Mesendoderm (in vitro differentiated cells): ENCODE measurements at regions not wholly inside any gene's neighbourhood (a gene's known extent, or its start where the extent isn't known, plus 50 kb on each side); places are given as distances from the start of the nearest gene placed in this dataset.

Experiments
- DNase-seq: peaks from one replicate; pipeline ENCODE4 v3.0.0; 2013
- H2AK5ac ChIP-seq: 2 replicates; pipeline ENCODE4 v1.6.1; 2013; ENCODE audit warnings: low read length, inconsistent platforms
- H2BK120ac ChIP-seq: 2 replicates; pipeline ENCODE4 v1.6.1; 2013; ENCODE audit warnings: low read depth, mild to moderate bottlenecking, low read length, moderate library complexity, mixed read lengths
- H2BK15ac ChIP-seq: replicated peaks from 2 replicates; pipeline ENCODE4 v1.6.1; 2013; ENCODE audit warnings: low read depth, mild to moderate bottlenecking, moderate library complexity
- H2BK5ac ChIP-seq: 2 replicates; pipeline ENCODE4 v1.6.1; 2013; ENCODE audit warnings: low read length, inconsistent platforms
- H3K18ac ChIP-seq: 2 replicates; pipeline ENCODE4 v1.6.1; 2013; ENCODE audit warnings: mild to moderate bottlenecking, low read length, mixed read lengths
- H3K23ac ChIP-seq: one replicate; pipeline ENCODE4 v1.6.1; 2013; ENCODE audit warnings: low read length
- H3K27ac ChIP-seq: 2 replicates; pipeline ENCODE4 v1.5.1; 2013; ENCODE audit warnings: low read depth, mild to moderate bottlenecking, inconsistent platforms, low read length, moderate library complexity
- H3K27me3 ChIP-seq: 2 replicates; pipeline ENCODE4 v1.6.1; 2013; ENCODE audit warnings: low read length, control low read depth, mild to moderate bottlenecking, inconsistent platforms; ENCODE audit not compliant: insufficient read depth, poor library complexity
- H3K36me3 ChIP-seq: 2 replicates; pipeline ENCODE4 v1.6.1; 2013; ENCODE audit warnings: low read length, inconsistent platforms; ENCODE audit not compliant: control insufficient read depth, insufficient read depth
- H3K4ac ChIP-seq: one replicate; pipeline ENCODE4 v1.6.1; 2013; ENCODE audit warnings: low read depth, mild to moderate bottlenecking, low read length, moderate library complexity
- H3K4me1 ChIP-seq: 2 replicates; pipeline ENCODE4 v1.6.1; 2013; ENCODE audit warnings: low read depth, low read length, inconsistent platforms; ENCODE audit not compliant: control insufficient read depth
- H3K4me2 ChIP-seq: 2 replicates; pipeline ENCODE4 v1.6.1; 2013; ENCODE audit warnings: low read length
- H3K4me3 ChIP-seq: 2 replicates; pipeline ENCODE4 v1.5.1; 2013; ENCODE audit warnings: mild to moderate bottlenecking, low read length
- H3K56ac ChIP-seq: one replicate; pipeline ENCODE4 v1.6.1; 2013; ENCODE audit warnings: low read length
- H3K79me1 ChIP-seq: 2 replicates; pipeline ENCODE4 v1.6.1; 2013; ENCODE audit warnings: low read length, inconsistent platforms
- H3K79me2 ChIP-seq: 2 replicates; pipeline ENCODE4 v1.6.1; 2013; ENCODE audit warnings: mild to moderate bottlenecking, low read length; ENCODE audit not compliant: control insufficient read depth, insufficient read depth
- H3K9ac ChIP-seq: 2 replicates; pipeline ENCODE4 v1.6.1; 2013; ENCODE audit warnings: low read length, inconsistent platforms
- H4K5ac ChIP-seq: one replicate; pipeline ENCODE4 v1.6.1; 2013; ENCODE audit warnings: low read length
- H4K8ac ChIP-seq: one replicate; pipeline ENCODE4 v1.6.1; 2013; ENCODE audit warnings: low read depth, mild to moderate bottlenecking, control low read depth, low read length, moderate library complexity
- WGBS: extraction: QIAGEN DNeasy Blood & Tissue Kit; methylation state at CpG from one replicate; pipeline ENCODE4 v1.1.7; 2013; ENCODE audit warnings: low lambda C conversion rate, missing lambda C conversion rate; ENCODE audit not compliant: insufficient coverage; ENCODE audit errors: extremely low coverage; 5-methylcytosine and 5-hydroxymethylcytosine counted together

- H3K4me3 ChIP-seq: no peak overlapping the region
- no CpG with 5 or more reads among the region's 8 CpGs for WGBS
Observed at GRCh38 chr14:22469538-22470303, 119.3 kb downstream of the DAD1 start.

GRCh38 chr14:22468830-22469229 lies 120.2 kb downstream of the DAD1 start:
- Histone ChIP-seq H2BK120ac (no peak overlapping the region), H4K8ac (no peak overlapping the region), H2BK15ac (no peak overlapping the region), H3K27ac (no peak overlapping the region), H4K5ac (no peak overlapping the region), H3K36me3 (no peaks in the 10 kb centered on the region), H3K4me3 (no peak overlapping the region), H2BK5ac (no peak overlapping the region), H3K79me1 (no peaks in the 10 kb centered on the region), H3K27me3 (no peaks in the 10 kb centered on the region), H3K4me1 (no peaks in the 10 kb centered on the region), H3K23ac (no peak overlapping the region), H3K18ac (no peak overlapping the region), H3K9ac (no peak overlapping the region), H3K4ac (no peak overlapping the region), H3K79me2 (no peaks in the 10 kb centered on the region), H3K56ac (no peak overlapping the region), H3K4me2 (no peak overlapping the region), H2AK5ac (no peak overlapping the region)
- no CpG with 5 or more reads among the region's 2 CpGs for WGBS
- DNase-seq: no peak

More at GRCh38 chr14:22469538-22470303, 119.3 kb downstream of the DAD1 start:
- Histone ChIP-seq H4K8ac (no peak overlapping the region), H3K4ac (no peak overlapping the region), H3K23ac (no peak overlapping the region), H3K4me1 (no peaks in the 10 kb centered on the region), H3K56ac (no peak overlapping the region), H3K18ac (no peak overlapping the region), H3K79me1 (no peaks in the 10 kb centered on the region), H4K5ac (no peak overlapping the region), H3K9ac (no peak overlapping the region), H3K79me2 (no peaks in the 10 kb centered on the region), H2AK5ac (no peak overlapping the region), H2BK5ac (no peak overlapping the region), H3K27ac (no peak overlapping the region), H3K27me3 (no peaks in the 10 kb centered on the region), H3K4me2 (no peak overlapping the region), H2BK120ac (no peak overlapping the region), H3K36me3 (no peaks in the 10 kb centered on the region), H2BK15ac (no peak overlapping the region)
- DNase-seq: no peak

- no peak overlapping the region for H2BK5ac ChIP-seq
- H3K27me3 ChIP-seq: no peaks in the 10 kb centered on the region
- H3K4me2 ChIP-seq: no peak overlapping the region
- no peak overlapping the region for H3K4me3 ChIP-seq
- no peak overlapping the region for H4K8ac ChIP-seq
- no peak overlapping the region for H3K4ac ChIP-seq
- no peak overlapping the region for H3K18ac ChIP-seq
- H3K79me1 ChIP-seq: no peaks in the 10 kb centered on the region
- H2AK5ac ChIP-seq: no peak overlapping the region
- H3K23ac ChIP-seq: no peak overlapping the region
- no CpG with 5 or more reads among the region's 4 CpGs for WGBS
- H3K56ac ChIP-seq: no peak overlapping the region
- DNase-seq: no peak
- no peaks in the 10 kb centered on the region for H3K36me3 ChIP-seq
- no peaks in the 10 kb centered on the region for H3K4me1 ChIP-seq
- no peak overlapping the region for H2BK15ac ChIP-seq
- H3K79me2 ChIP-seq: no peaks in the 10 kb centered on the region
- no peak overlapping the region for H2BK120ac ChIP-seq
- H3K9ac ChIP-seq: no peak overlapping the region
- no peak overlapping the region for H4K5ac ChIP-seq
- no peak overlapping the region for H3K27ac ChIP-seq
Observed at GRCh38 chr14:22466491-22466890, 122.5 kb downstream of the DAD1 start.

- no peaks in the 10 kb centered on the region for H3K36me3 ChIP-seq
- H2BK120ac ChIP-seq: no peak overlapping the region
- no peak overlapping the region for H2BK15ac ChIP-seq
- no CpG with 5 or more reads among the region's 2 CpGs for WGBS
- H3K56ac ChIP-seq: no peak overlapping the region
- H2BK5ac ChIP-seq: no peak overlapping the region
- no peak overlapping the region for H4K5ac ChIP-seq
- H3K79me2 ChIP-seq: no peaks in the 10 kb centered on the region
- H3K4ac ChIP-seq: no peak overlapping the region
- no peaks in the 10 kb centered on the region for H3K27me3 ChIP-seq
- no peak overlapping the region for H3K4me3 ChIP-seq
- no peaks in the 10 kb centered on the region for H3K79me1 ChIP-seq
- H3K4me2 ChIP-seq: no peak overlapping the region
- H4K8ac ChIP-seq: no peak overlapping the region
- H3K18ac ChIP-seq: no peak overlapping the region
- no peak overlapping the region for H2AK5ac ChIP-seq
- no peak for DNase-seq
- H3K23ac ChIP-seq: no peak overlapping the region
- no peak overlapping the region for H3K9ac ChIP-seq
- H3K27ac ChIP-seq: no peak overlapping the region
- H3K4me1 ChIP-seq: no peaks in the 10 kb centered on the region
Observed at GRCh38 chr14:22465201-22465840, 123.7 kb downstream of the DAD1 start.

GRCh38 chr14:22464422-22465142 lies 124.4 kb downstream of the DAD1 start:
- H3K27ac ChIP-seq: no peak overlapping the region
- H3K4me2 ChIP-seq: no peak overlapping the region
- no peaks in the 10 kb centered on the region for H3K27me3 ChIP-seq
- no peaks in the 10 kb centered on the region for H3K79me2 ChIP-seq
- no peaks in the 10 kb centered on the region for H3K4me1 ChIP-seq
- no peak overlapping the region for H2BK120ac ChIP-seq
- no peak overlapping the region for H3K23ac ChIP-seq
- no peak overlapping the region for H2AK5ac ChIP-seq
- H2BK5ac ChIP-seq: no peak overlapping the region
- no peak overlapping the region for H4K8ac ChIP-seq
- no peak overlapping the region for H3K4me3 ChIP-seq
- no peak overlapping the region for H4K5ac ChIP-seq
- no peak overlapping the region for H3K56ac ChIP-seq
- H3K79me1 ChIP-seq: no peaks in the 10 kb centered on the region
- H3K4ac ChIP-seq: no peak overlapping the region
- H2BK15ac ChIP-seq: no peak overlapping the region
- no peak for DNase-seq
- no peak overlapping the region for H3K18ac ChIP-seq
- no peak overlapping the region for H3K9ac ChIP-seq
- no CpG with 5 or more reads among the region's 4 CpGs for WGBS
- H3K36me3 ChIP-seq: no peaks in the 10 kb centered on the region
